Colonic mucosa (tissue), 4 donors: ENCODE measurements at regions not wholly inside any gene's neighbourhood (a gene's known extent, or its start where the extent isn't known, plus 50 kb on each side); places are given as distances from the start of the nearest gene placed in this dataset.

Source experiments
- DNase-seq: peaks from one replicate; pipeline ENCODE4 v3.0.0-alpha.2; 2020
- H3K27ac ChIP-seq: fragments of 200-600 bp; one replicate; pipeline ENCODE4 v1.8.0; 2021
- H3K27me3 ChIP-seq: fragments of 200-600 bp; one replicate; pipeline ENCODE4 v1.8.0; 2021
- H3K36me3 ChIP-seq: fragments of 200-600 bp; one replicate; pipeline ENCODE4 v1.8.0; 2021
- H3K4me1 ChIP-seq: fragments of 200-600 bp; one replicate; pipeline ENCODE4 v1.8.0; 2021; ENCODE audit warnings: mild to moderate bottlenecking
- H3K4me3 ChIP-seq: fragments of 200-600 bp; one replicate; pipeline ENCODE4 v1.8.0; 2021
- H3K9ac ChIP-seq, 2 donors: one replicate each; pipeline ENCODE4 v1.7.0; 2013; ENCODE audit warnings: control low read depth in 2 of 2, low read depth in 2 of 2, low read length in 2 of 2
- H3K9me3 ChIP-seq: fragments of 200-600 bp; one replicate; pipeline ENCODE4 v1.8.0; 2021
- CTCF ChIP-seq: fragments of 200-600 bp; IDR thresholded peaks from one replicate; pipeline ENCODE4 v1.8.0; 2022; ENCODE audit warnings: antibody characterized with exemption, mild to moderate bottlenecking
- intact Hi-C: fragments of 100-400 bp; cut with DNase I; formaldehyde crosslinking; loops from one replicate; pipeline ENCODE4 v1.14.1; 2022
- donor health status: healthy.
- donor health status: DM: no; HTN: no; CAD: no.
- donor health status: DM: no; HTN: no; CAD: no.

DNA sequence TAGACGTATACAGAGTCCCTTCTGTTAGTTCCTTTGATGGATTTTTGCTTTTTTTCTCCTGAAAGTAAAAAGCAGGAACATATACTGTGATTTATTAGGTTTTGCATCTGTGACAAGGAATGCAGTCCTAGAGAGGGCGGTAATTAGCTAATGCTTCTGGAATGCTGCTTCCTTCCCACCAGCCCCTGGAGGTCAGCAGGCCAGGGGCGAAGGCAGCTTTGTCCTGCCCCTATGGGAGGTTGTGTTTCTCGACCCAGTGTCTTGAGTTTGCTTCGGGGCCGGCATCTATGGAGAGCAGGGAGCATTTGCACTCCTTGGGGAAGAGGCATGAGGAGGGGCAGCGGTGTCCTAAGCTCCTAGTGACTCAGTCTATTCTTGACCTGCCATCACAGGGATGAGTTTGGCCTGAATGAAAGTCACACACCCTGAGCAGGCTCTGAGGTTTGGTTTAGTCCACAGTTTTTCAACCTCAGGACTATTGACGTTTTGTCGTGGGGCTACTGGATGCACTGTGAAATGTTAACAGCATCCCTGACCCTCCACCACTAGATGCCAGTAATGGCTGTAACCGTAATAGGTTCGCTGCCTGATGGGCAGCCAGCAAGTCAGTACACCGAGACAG is 85.0 kb upstream of the KCNJ15 start:
- H3K4me3 ChIP-seq = no peak overlapping the region
- TF ChIP-seq CTCF = no peak
- no peaks in the 10 kb centered on the region for H3K36me3 ChIP-seq
- no peak for DNase-seq
- intact Hi-C loops = no loop called here
- H3K9me3 ChIP-seq = no peaks in the 10 kb centered on the region
- no peaks in the 10 kb centered on the region for H3K27me3 ChIP-seq
- H3K27ac ChIP-seq = no peak overlapping the region
- no peak overlapping the region for H3K9ac ChIP-seq
- no peaks in the 10 kb centered on the region for H3K4me1 ChIP-seq

DNA sequence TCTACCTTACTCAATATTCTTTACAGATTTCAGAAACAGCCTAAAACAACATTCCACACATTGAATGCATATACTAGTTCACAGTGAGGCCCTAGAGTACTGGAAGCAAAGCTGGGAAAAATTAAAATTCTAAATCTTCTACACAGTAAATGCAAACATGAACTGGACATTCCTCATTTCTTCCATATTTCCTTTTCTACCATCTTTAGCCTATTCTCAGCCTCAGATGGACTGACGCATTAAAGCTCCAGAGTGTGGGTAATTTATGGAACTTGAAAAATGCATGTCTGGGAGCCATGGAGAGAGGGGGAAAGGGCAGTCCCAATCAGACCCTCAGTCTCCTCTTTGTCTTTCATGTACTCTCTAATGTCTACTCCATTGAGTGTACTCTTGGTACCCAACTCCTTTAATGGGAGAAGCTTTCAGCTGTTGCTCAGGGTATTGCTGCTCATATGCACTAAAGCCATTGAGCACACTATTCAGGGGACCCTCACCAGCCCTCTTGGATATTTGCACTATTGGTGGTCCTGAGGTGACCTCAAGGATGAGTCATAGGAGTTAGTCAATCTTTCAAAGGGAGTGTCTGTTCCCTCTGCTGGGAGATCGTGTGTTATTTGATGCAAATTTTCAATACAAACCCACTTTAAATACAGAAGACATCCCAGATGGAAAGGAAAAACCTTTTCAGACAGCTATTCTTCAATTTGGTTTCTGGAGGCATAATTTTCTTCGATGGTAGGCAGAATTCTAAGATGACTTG is 83.3 kb upstream of the KCNJ15 start:
- intact Hi-C loops = no loop called here
- Histone ChIP-seq H3K9me3 (no peaks in the 10 kb centered on the region), H3K36me3 (no peaks in the 10 kb centered on the region), H3K4me3 (no peak overlapping the region), H3K9ac (no peak overlapping the region), H3K27me3 (no peaks in the 10 kb centered on the region), H3K27ac (no peak overlapping the region), H3K4me1 (no peaks in the 10 kb centered on the region)
- no peak for DNase-seq
- TF ChIP-seq CTCF = no peak

GRCh38 chr21:38175306-38175705 is 81.5 kb upstream of the KCNJ15 start:
- H3K9me3 ChIP-seq = no peaks in the 10 kb centered on the region
- no peaks in the 10 kb centered on the region for H3K36me3 ChIP-seq
- H3K4me1 ChIP-seq = no peaks in the 10 kb centered on the region
- no peaks in the 10 kb centered on the region for H3K27me3 ChIP-seq
- no peak for DNase-seq
- H3K27ac ChIP-seq = no peak overlapping the region
- intact Hi-C loops = no loop called here
- H3K4me3 ChIP-seq = no peak overlapping the region
- H3K9ac ChIP-seq = no peak overlapping the region
- TF ChIP-seq CTCF = no peak

- Histone ChIP-seq H3K27ac (no peak overlapping the region), H3K4me1 (no peaks in the 10 kb centered on the region), H3K36me3 (no peaks in the 10 kb centered on the region), H3K27me3 (no peaks in the 10 kb centered on the region), H3K9ac (no peak overlapping the region), H3K4me3 (no peak overlapping the region), H3K9me3 (no peaks in the 10 kb centered on the region)
- TF ChIP-seq CTCF = no peak
- intact Hi-C loops = no loop called here
- no peak for DNase-seq
Observed at GRCh38 chr21:38177919-38178652, 78.7 kb upstream of the KCNJ15 start.

- Histone ChIP-seq H3K9ac (no peak overlapping the region), H3K9me3 (no peaks in the 10 kb centered on the region), H3K4me3 (no peak overlapping the region), H3K4me1 (no peaks in the 10 kb centered on the region), H3K36me3 (no peaks in the 10 kb centered on the region), H3K27ac (no peak overlapping the region), H3K27me3 (no peaks in the 10 kb centered on the region)
- no peak for TF ChIP-seq CTCF
- intact Hi-C loops = no loop called here
- DNase-seq = no peak
Observed at GRCh38 chr21:38178653-38179470, 77.9 kb upstream of the KCNJ15 start.
